Liver (tissue), 3 donors: ENCODE measurements at regions not wholly inside any gene's neighbourhood (a gene's known extent, or its start where the extent isn't known, plus 50 kb on each side); places are given as distances from the start of the nearest gene placed in this dataset.

Experiments
- NR2F2 ChIP-seq: IDR thresholded peaks from 2 replicates; pipeline ENCODE4 v1.6.1; 2016; ENCODE audit warnings: antibody characterized with exemption
- TF ChIP-seq, protein P1 (sequence below): IDR thresholded peaks from 2 replicates; pipeline ENCODE4 v1.6.1; 2016; ENCODE audit warnings: antibody characterized with exemption
- TF ChIP-seq, protein P2 (sequence below): fragments of 150-350 bp; IDR thresholded peaks from 2 replicates; pipeline ENCODE4 v1.5.1; 2017; ENCODE audit warnings: improper control_type of control experiment, low read depth, low read length; ENCODE audit not compliant: missing input control
- donor health status: healthy.
- donor health status: healthy.

DNA sequence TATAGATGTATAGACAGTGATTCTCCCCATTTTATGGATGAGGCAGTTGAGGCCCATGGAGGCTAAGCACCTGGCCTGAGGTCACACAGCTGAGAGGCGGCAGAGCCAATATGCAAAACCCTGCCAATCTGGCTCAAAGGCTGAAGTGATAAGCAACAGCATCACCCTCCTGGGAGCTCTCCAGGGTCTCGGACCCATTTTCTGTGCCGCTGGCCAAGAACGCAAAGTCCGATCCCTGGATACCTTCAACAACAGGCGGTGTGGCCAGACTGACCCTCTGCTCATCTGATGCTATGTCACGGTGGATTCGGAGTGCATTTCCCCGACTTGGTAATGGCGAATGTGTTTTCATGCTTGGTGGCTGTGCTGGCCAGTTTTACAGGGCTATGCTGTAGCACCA lies 595.0 kb downstream of the TBC1D22A start:
- TF ChIP-seq, protein P1, sequence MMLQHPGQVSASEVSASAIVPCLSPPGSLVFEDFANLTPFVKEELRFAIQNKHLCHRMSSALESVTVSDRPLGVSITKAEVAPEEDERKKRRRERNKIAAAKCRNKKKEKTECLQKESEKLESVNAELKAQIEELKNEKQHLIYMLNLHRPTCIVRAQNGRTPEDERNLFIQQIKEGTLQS = no peak
- TF ChIP-seq, protein P2, sequence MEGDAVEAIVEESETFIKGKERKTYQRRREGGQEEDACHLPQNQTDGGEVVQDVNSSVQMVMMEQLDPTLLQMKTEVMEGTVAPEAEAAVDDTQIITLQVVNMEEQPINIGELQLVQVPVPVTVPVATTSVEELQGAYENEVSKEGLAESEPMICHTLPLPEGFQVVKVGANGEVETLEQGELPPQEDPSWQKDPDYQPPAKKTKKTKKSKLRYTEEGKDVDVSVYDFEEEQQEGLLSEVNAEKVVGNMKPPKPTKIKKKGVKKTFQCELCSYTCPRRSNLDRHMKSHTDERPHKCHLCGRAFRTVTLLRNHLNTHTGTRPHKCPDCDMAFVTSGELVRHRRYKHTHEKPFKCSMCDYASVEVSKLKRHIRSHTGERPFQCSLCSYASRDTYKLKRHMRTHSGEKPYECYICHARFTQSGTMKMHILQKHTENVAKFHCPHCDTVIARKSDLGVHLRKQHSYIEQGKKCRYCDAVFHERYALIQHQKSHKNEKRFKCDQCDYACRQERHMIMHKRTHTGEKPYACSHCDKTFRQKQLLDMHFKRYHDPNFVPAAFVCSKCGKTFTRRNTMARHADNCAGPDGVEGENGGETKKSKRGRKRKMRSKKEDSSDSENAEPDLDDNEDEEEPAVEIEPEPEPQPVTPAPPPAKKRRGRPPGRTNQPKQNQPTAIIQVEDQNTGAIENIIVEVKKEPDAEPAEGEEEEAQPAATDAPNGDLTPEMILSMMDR = no peak
- TF ChIP-seq NR2F2 = no peak
